Stimulated activated CD4-positive, alpha-beta T cell treated with anti-CD3 and anti-CD28 coated beads, TNF-alpha, amount 100 ng/mL, for 4 hours (primary cell): ENCODE measurements at regions not wholly inside any gene's neighbourhood (a gene's known extent, or its start where the extent isn't known, plus 50 kb on each side); places are given as distances from the start of the nearest gene placed in this dataset.

Source experiments
- DNase-seq, 3 experiments: peaks; one replicate each; pipeline ENCODE4 v3.0.0-alpha.2; 2020; ENCODE audit warnings: low read depth in 3 of 3

- no peak for DNase-seq
These were observed 287.8 kb upstream of the UMPS start for GRCh38 chr3:124442463-124442862.

GRCh38 chr3:124443446-124443845 is 286.8 kb upstream of the UMPS start:
- DNase-seq = no peak

- DNase-seq = no peak
These were observed 286.2 kb upstream of the UMPS start for GRCh38 chr3:124444075-124444474.

GRCh38 chr3:124444896-124445295 is 285.4 kb upstream of the UMPS start:
- DNase-seq = no peak

GRCh38 chr3:124447845-124448244 is 282.4 kb upstream of the UMPS start:
- no peak for DNase-seq

- DNase-seq = no peak
These were observed 281.3 kb upstream of the UMPS start for GRCh38 chr3:124448954-124449353.

- DNase-seq = no peak
These were observed 279.9 kb upstream of the UMPS start for GRCh38 chr3:124450366-124450765.

GRCh38 chr3:124451630-124452317 is 278.5 kb upstream of the UMPS start:
- no peak for DNase-seq

GRCh38 chr3:124453189-124453588 is 277.1 kb upstream of the UMPS start:
- DNase-seq = no peak

GRCh38 chr3:124455891-124456290 is 274.4 kb upstream of the UMPS start:
- DNase-seq = no peak

GRCh38 chr3:124456506-124456905 is 273.7 kb upstream of the UMPS start:
- no peak for DNase-seq

GRCh38 chr3:124459678-124460077 is 270.6 kb upstream of the UMPS start:
- no peak for DNase-seq

- DNase-seq = no peak
These were observed 269.1 kb upstream of the UMPS start for GRCh38 chr3:124461126-124461525.

- no peak for DNase-seq
These were observed 268.2 kb upstream of the UMPS start for GRCh38 chr3:124461838-124462632.

GRCh38 chr3:124463234-124463633 is 267.0 kb upstream of the UMPS start:
- no peak for DNase-seq

GRCh38 chr3:124467980-124468902 is 262.0 kb upstream of the UMPS start:
- no peak for DNase-seq

- no peak for DNase-seq
These were observed 260.7 kb upstream of the UMPS start for GRCh38 chr3:124469555-124469954.

- no peak for DNase-seq
These were observed 251.4 kb upstream of the UMPS start for GRCh38 chr3:124478830-124479229.

GRCh38 chr3:124483915-124484470 is 246.3 kb upstream of the UMPS start:
- no peak for DNase-seq

GRCh38 chr3:124486324-124486723 is 243.9 kb upstream of the UMPS start:
- DNase-seq = no peak

- DNase-seq = no peak
These were observed 240.7 kb upstream of the UMPS start for GRCh38 chr3:124489506-124489905.

- DNase-seq = no peak
These were observed 239.2 kb upstream of the UMPS start for GRCh38 chr3:124491098-124491497.
